Activated T-cell treated with anti-CD3 and anti-CD28 coated beads, Interleukin-2, amount 50 U/mL, for 72 hours (primary cell): ENCODE measurements at regions not wholly inside any gene's neighbourhood (a gene's known extent, or its start where the extent isn't known, plus 50 kb on each side); places are given as distances from the start of the nearest gene placed in this dataset.

ENCODE experiments used
- ATAC-seq, 2 donors: fragments of 150-1000 bp; cut with Tn5 transposase; replicated peaks in 1 of 2; 2 replicates each; pipeline ENCODE4 v1.10.0; 2021; ENCODE audit warnings: moderate library complexity in 2 of 2, mild to moderate bottlenecking in 1 of 2
- DNase-seq, 2 donors: peaks; one replicate each; pipeline ENCODE4 v3.0.0; 2021 to 2022; ENCODE audit warnings: mixed read lengths in 1 of 2
- H3K27ac Mint-ChIP-seq: one replicate; pipeline ENCODE4 v1.8.0; 2022; ENCODE audit warnings: mild to moderate bottlenecking, moderate library complexity, mixed read lengths
- H3K27me3 Mint-ChIP-seq: one replicate; pipeline ENCODE4 v1.8.0; 2022; ENCODE audit warnings: low read depth, mixed read lengths
- H3K36me3 Mint-ChIP-seq, 2 donors: one replicate each; pipeline ENCODE4 v1.8.0; 2022; ENCODE audit warnings: mixed read lengths in 2 of 2, mild to moderate bottlenecking in 1 of 2; ENCODE audit not compliant: insufficient read depth in 2 of 2
- H3K4me1 Mint-ChIP-seq: one replicate; pipeline ENCODE4 v1.8.0; 2022; ENCODE audit warnings: low read depth, mixed read lengths
- H3K4me3 Mint-ChIP-seq, 2 donors: one replicate each; pipeline ENCODE4 v1.8.0; 2022; ENCODE audit warnings: mild to moderate bottlenecking in 2 of 2, mixed read lengths in 2 of 2, moderate library complexity in 2 of 2
- H3K9me3 Mint-ChIP-seq, 2 donors: one replicate each; pipeline ENCODE4 v1.8.0; 2022; ENCODE audit warnings: mixed read lengths in 2 of 2

- DNase-seq (no peak), ATAC-seq (no peak)
- Mint-ChIP-seq H3K4me1 (no peaks in the 10 kb centered on the region), H3K9me3 (peaks cover 5 to 6% of the 10 kb centered on the region in 2 donors), H3K4me3 (no peak overlapping the region), H3K36me3 (peaks cover 4 to 5% of the 10 kb centered on the region in 2 donors), H3K27me3 (peaks cover 8% of the 10 kb centered on the region), H3K27ac (no peak overlapping the region)
These were observed 53.3 kb downstream of the BLID start for GRCh38 chr11:122062763-122063162.

GRCh38 chr11:122059565-122059964, 56.5 kb downstream of the BLID start:
- Mint-ChIP-seq H3K9me3 (peaks cover 5 to 6% of the 10 kb centered on the region in 2 donors), H3K27me3 (no peaks in the 10 kb centered on the region), H3K4me1 (no peaks in the 10 kb centered on the region), H3K4me3 (no peak overlapping the region), H3K36me3 (peaks cover 4 to 5% of the 10 kb centered on the region in 2 donors), H3K27ac (no peak overlapping the region)
- no peak for DNase-seq
- ATAC-seq, result no peak

- Mint-ChIP-seq H3K4me1 (no peaks in the 10 kb centered on the region), H3K9me3 (peaks cover 2 to 6% of the 10 kb centered on the region in 2 donors), H3K27ac (no peak overlapping the region), H3K36me3 (no peaks in the 10 kb centered on the region), H3K27me3 (no peaks in the 10 kb centered on the region), H3K4me3 (no peak overlapping the region)
- DNase-seq, result no peak
- no peak for ATAC-seq
These were observed 65.9 kb downstream of the BLID start for GRCh38 chr11:122050021-122050690.

- no peaks in the 10 kb centered on the region for H3K4me1 Mint-ChIP-seq
- no peak overlapping the region for H3K4me3 Mint-ChIP-seq
- H3K27ac Mint-ChIP-seq, result no peak overlapping the region
- no peaks in the 10 kb centered on the region for H3K36me3 Mint-ChIP-seq
- ATAC-seq (no peak), DNase-seq (no peak)
- H3K27me3 Mint-ChIP-seq, result no peaks in the 10 kb centered on the region
- peaks cover 2 to 6% of the 10 kb centered on the region in 2 donors for H3K9me3 Mint-ChIP-seq
These were observed 67.6 kb downstream of the BLID start for GRCh38 chr11:122048401-122048800.

GRCh38 chr11:122046846-122047245, 69.2 kb downstream of the BLID start:
- Mint-ChIP-seq H3K4me1 (no peaks in the 10 kb centered on the region), H3K27me3 (no peaks in the 10 kb centered on the region), H3K36me3 (no peaks in the 10 kb centered on the region), H3K4me3 (no peak overlapping the region), H3K9me3 (peaks cover 0 to 6% of the 10 kb centered on the region in 2 donors), H3K27ac (no peak overlapping the region)
- no peak for DNase-seq
- no peak for ATAC-seq

GRCh38 chr11:122046438-122046837, 69.6 kb downstream of the BLID start:
- Mint-ChIP-seq H3K27ac (no peak overlapping the region), H3K4me1 (no peaks in the 10 kb centered on the region), H3K27me3 (no peaks in the 10 kb centered on the region), H3K4me3 (no peak overlapping the region), H3K9me3 (peaks cover 0 to 6% of the 10 kb centered on the region in 2 donors), H3K36me3 (no peaks in the 10 kb centered on the region)
- DNase-seq (no peak), ATAC-seq (no peak)

- Mint-ChIP-seq H3K27me3 (no peaks in the 10 kb centered on the region), H3K27ac (no peak overlapping the region), H3K9me3 (peaks cover 0 to 2% of the 10 kb centered on the region in 2 donors), H3K4me3 (no peak overlapping the region), H3K36me3 (no peaks in the 10 kb centered on the region), H3K4me1 (no peaks in the 10 kb centered on the region)
- ATAC-seq (peak in 1 of 2 donors; percentile 50), DNase-seq (no peak)
These were observed 70.8 kb downstream of the BLID start for GRCh38 chr11:122045181-122045586.

GRCh38 chr11:122044086-122044485, 71.9 kb downstream of the BLID start:
- ATAC-seq, result no peak
- DNase-seq, result no peak
- Mint-ChIP-seq H3K36me3 (no peaks in the 10 kb centered on the region), H3K4me1 (no peaks in the 10 kb centered on the region), H3K27me3 (no peaks in the 10 kb centered on the region), H3K9me3 (no peaks in the 10 kb centered on the region), H3K27ac (no peak overlapping the region), H3K4me3 (no peak overlapping the region)

GRCh38 chr11:122042981-122043380, 73.0 kb downstream of the BLID start:
- Mint-ChIP-seq H3K4me1 (no peaks in the 10 kb centered on the region), H3K27ac (peak overlapping the region; percentile 25), H3K36me3 (no peaks in the 10 kb centered on the region), H3K27me3 (no peaks in the 10 kb centered on the region), H3K4me3 (no peak overlapping the region), H3K9me3 (no peaks in the 10 kb centered on the region)
- no peak for DNase-seq
- no peak for ATAC-seq

GRCh38 chr11:122040464-122040863, 75.6 kb downstream of the BLID start:
- Mint-ChIP-seq H3K27ac (no peak overlapping the region), H3K4me1 (no peaks in the 10 kb centered on the region), H3K9me3 (no peaks in the 10 kb centered on the region), H3K27me3 (no peaks in the 10 kb centered on the region), H3K36me3 (no peaks in the 10 kb centered on the region), H3K4me3 (no peak overlapping the region)
- ATAC-seq (no peak), DNase-seq (no peak)

GRCh38 chr11:122038543-122038942, 77.5 kb downstream of the BLID start:
- ATAC-seq (no peak), DNase-seq (no peak)
- no peaks in the 10 kb centered on the region for H3K4me1 Mint-ChIP-seq
- no peaks in the 10 kb centered on the region for H3K36me3 Mint-ChIP-seq
- H3K27me3 Mint-ChIP-seq, result no peaks in the 10 kb centered on the region
- H3K27ac Mint-ChIP-seq, result no peak overlapping the region
- H3K4me3 Mint-ChIP-seq, result no peak overlapping the region
- no peaks in the 10 kb centered on the region for H3K9me3 Mint-ChIP-seq

GRCh38 chr11:122037911-122038310, 78.1 kb downstream of the BLID start:
- no peaks in the 10 kb centered on the region for H3K9me3 Mint-ChIP-seq
- H3K27me3 Mint-ChIP-seq, result no peaks in the 10 kb centered on the region
- DNase-seq, result no peak
- H3K4me3 Mint-ChIP-seq, result no peak overlapping the region
- H3K27ac Mint-ChIP-seq, result no peak overlapping the region
- H3K36me3 Mint-ChIP-seq, result no peaks in the 10 kb centered on the region
- H3K4me1 Mint-ChIP-seq, result no peaks in the 10 kb centered on the region
- no peak for ATAC-seq

GRCh38 chr11:122036493-122036892, 79.5 kb downstream of the BLID start:
- Mint-ChIP-seq H3K9me3 (no peaks in the 10 kb centered on the region), H3K36me3 (no peaks in the 10 kb centered on the region), H3K27ac (no peak overlapping the region), H3K4me3 (no peak overlapping the region), H3K27me3 (no peaks in the 10 kb centered on the region), H3K4me1 (no peaks in the 10 kb centered on the region)
- no peak for DNase-seq
- ATAC-seq, result no peak

GRCh38 chr11:122036018-122036417, 80.0 kb downstream of the BLID start:
- ATAC-seq (no peak), DNase-seq (no peak)
- Mint-ChIP-seq H3K27me3 (no peaks in the 10 kb centered on the region), H3K4me1 (no peaks in the 10 kb centered on the region), H3K27ac (no peak overlapping the region), H3K4me3 (no peak overlapping the region), H3K9me3 (no peaks in the 10 kb centered on the region), H3K36me3 (no peaks in the 10 kb centered on the region)
